ENCODE measurements at regions not wholly inside any gene's neighbourhood (a gene's known extent, or its start where the extent isn't known, plus 50 kb on each side); places are given as distances from the start of the nearest gene placed in this dataset.

DNA sequence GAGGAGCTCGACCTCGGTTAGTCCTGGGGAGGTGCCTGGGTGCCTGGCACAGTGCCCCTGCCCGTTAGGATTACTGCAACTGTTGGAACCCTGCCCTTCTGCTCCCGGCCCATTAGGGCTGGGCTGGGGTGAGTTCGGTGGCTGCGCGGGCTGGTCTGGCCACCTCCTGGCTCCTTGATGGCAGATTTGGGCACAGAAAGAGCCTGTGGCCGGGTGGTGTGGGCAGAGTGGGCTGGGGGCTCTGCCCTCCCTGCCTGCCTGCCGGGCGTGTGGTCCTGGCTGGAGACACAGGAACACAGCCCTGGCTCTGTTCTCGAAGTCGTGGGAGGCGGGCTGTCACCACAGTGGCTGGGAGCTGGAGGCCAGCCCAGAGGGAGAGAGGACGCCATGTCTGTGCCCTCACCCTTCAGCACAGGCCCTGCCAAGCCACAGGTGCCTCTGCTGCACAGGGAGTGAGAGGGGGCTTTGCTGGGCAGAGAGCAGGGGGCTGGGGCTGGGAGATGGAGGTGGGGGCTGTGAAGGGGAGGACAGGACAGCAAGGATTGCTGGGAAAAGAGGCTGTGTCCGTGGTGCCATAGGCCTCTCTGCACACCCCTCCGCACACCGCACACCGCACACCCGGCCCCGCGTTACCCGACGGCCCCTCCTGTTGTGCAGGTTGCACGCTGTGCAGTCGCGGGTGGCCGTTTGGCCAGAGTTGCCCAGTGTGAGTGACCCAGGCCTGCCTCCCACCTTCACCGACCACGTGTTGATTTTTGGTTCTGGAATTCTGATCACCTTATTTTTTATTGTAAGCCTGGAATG lies 236.6 kb upstream of the GSE1 start:
- DNase-seq (ENCODE audit: low spot score), result no peak

DNA sequence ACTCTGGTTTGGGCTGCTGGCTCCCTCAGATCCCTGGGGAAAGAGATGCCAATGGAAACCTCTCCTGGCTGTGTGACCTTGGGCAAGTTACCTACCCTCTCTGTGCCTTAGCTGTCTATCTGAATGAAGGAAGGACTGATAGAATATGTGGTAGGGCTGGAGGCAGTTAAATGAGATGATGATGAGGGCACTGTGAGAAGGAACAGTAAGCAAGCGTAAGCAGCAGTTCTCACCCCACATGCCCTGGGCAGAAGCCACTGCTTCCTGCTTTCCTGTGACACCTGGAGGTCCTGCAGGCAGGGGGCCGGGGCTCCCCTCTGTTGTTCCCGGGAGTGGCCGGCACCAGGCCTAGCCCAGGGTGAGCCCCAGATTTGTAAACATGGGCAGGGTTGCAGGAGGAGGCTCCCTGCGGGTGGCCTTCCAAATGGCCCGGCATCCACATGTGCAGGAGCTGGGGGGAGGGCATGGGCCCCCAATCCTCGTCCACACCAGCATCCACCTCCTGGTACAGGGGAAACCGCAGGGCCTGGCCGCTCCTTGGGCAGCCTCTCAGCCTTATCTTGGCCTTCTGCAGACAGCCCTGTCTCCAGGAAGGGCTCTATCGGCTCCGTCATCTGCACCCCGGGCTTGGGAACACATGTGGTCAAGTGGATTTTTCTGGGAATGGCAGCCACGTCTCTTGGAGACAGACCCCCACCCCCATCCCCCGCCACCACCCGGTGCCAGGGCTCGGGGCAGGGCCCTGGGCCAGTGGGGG lies 235.6 kb upstream of the GSE1 start:
- no peak for DNase-seq (ENCODE audit: low spot score)

DNA sequence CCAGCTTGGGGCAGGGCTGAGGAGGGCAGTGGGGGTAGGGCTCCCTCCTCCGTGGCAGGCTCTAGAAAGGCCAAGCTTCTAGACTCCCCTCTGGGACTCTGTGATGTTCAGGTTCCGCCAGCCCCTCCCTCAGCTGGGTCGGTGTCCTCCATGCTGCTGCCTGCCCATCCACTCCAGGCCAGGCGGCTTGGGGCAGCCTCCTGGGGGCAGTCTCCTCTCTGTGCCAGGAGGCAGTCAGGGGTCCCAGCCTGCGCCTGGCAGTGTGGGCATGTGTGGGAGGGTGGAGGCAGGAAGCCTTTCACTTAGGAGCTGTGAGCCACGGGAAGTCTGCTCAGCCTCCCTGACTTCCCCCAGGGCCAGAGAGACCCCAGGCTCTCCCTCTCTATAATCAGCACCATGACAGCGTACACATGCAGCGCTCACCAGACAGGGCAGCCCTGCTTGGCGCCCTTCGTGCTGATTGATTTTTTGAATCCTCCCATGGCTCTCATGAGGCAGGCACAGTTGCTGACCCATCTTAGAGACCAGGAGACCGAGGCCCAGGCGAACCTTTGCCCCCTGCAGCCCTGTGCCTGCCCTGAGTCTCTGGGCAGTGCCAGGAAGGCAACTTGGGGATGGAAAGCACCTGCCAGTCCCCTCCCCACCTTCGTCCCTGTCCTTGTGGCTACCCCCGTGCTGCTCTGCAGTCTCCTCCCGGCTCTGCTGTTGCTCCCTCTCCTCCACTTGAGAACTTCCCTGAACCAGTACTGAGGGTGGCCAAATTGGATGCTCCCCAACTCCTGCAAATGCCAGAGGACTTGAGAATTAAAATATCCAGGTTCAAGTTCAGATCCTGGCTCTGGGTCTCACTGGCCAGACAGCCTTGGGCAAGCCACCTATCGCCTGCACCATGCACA lies 234.7 kb upstream of the GSE1 start:
- no peak for DNase-seq (ENCODE audit: low spot score)

DNA sequence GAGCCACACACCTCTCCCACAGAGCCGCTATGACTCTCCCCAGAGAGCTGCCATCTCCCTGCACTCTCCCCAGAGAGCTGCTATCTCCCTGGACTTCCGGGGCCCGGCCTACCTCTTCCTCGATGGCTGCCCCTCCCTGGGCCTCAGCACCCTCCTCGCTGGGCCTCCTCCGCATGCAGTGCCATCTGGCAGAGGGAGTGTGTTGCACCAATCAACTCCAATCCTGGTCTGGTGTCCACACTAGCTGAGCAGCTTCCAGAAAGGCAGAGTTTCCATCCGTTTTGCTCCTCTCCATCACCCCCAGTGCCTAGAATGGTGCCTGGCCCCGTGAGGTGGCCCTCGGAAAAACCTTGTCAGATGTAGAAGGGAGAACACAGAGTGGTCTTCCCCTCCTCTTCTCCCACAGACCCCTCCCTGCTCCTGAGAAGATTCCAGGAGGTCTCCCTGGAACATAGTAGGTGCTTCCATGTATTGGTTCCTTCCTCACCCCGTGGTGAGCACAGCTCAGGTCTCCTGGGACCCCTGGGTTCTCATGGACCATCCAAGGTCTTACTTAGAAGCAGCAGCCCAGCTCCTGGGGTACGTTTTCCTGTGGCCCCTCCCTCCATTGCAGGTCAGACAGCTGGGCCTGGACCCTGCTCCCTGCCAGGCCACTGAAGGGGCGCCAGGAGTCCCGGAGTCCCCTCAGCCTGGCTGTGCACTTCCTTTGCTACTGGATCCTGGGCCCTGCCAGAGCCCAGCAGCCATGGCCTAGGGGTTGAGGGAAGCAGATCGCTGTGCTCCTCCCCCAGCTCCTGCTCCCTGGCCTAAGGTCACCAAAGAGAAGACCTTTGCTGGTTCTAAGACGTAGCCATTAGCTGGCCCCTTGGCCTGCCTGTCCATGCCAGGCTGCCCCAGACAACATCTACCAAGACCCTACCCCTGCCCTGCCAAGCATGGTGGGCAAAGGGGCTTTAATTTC lies 233.8 kb upstream of the GSE1 start:
- no peak for DNase-seq (ENCODE audit: low spot score)

DNA sequence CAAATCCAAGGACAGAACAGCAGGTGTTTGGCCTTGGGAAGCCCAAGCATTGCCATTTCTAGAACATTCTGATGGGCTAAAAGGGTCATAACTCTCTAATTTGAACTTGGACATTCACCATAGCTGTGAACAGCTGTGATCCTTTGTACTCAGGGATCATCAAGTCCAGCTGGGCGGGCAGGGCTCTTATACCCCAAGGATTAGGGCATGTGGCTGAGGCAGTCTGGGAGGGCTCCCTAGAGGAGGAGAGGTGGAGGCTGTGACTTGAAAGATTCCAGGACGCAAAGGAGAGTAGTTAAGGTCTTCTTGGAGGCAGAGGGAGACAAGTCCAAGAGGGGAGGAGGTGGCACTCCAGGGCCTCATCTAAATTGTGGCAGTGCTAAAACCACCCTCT lies 233.1 kb upstream of the GSE1 start:
- DNase-seq (ENCODE audit: low spot score), result no peak

DNA sequence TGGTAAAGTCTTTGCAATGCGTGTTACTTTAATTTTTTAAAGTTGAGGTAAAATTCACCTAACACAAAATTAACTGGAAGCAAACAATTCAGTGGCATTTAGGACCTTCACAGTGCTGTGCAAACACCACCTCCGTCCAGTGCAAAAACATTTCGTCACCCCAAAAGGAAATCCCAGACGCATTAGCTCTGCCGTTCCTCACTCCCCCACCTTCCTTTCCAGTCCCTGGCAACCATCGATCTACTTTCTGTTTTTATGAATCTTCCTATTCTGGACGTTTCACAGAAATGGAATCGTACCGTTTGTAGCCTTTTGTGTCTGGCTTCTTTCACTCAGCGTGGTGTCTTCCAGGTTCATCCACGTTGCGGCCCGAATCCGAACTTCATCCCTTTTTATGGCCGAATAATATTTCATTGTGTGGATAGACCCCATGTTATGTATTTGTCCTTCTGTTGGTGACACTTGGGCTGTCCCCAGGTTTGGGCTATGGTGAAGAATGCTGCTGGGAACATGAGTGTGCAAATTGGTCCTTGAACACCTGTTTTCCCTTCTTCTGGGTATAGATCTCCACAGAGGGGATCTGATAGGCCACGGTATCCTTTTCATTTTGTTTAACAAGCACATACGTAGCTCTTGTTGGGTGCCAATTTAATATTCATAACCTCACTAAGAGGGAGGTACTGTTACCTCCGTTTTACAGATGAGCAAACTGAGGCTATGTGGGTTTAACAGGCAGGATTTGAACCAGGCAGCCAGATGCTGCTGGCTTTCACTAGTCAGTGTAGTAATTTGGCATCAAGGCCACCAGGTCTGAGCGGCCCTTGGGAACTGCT lies 232.0 kb upstream of the GSE1 start:
- DNase-seq (ENCODE audit: low spot score), result no peak

DNA sequence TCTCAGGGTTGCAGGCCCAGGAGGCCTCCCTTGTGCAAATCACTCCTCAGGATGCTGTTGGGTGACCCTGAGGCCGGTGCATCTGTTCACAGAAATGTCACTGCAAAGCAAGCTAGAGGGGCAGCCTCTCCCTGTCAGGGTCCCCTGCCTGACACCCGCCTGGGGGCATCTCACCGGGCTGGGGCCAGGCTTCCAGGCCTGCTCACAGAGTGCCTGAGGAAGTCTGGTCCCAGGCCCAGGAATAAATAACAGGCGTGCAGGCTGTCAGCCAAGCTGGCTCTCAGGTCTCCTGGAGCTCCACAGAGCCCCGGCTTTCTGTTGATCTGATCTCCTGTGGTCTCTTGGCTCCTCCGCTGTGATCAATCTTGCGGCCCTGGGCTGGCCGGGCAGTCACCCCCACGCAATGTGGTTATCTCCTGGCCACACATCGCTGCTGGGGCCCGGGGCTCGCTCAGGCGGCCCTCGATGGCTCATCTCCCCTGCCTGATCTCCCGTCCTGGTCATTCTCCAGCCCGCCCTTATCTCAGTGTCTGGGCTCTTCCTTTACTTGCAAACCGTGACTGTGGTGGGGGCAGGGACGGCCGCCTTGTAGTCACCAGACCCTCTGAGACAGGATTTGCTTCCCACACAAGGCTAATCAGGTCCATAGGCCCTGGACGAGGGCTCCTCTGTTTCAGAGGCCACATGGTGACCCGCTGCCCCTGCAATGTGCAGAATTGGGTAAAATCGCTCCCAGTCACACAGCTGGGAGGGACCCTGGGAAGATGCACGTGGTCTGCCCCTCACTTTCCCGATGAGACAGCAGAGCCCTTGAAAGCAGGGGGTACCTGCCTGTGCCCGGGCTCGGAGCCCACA lies 231.2 kb upstream of the GSE1 start:
- no peak for DNase-seq (ENCODE audit: low spot score)

DNA sequence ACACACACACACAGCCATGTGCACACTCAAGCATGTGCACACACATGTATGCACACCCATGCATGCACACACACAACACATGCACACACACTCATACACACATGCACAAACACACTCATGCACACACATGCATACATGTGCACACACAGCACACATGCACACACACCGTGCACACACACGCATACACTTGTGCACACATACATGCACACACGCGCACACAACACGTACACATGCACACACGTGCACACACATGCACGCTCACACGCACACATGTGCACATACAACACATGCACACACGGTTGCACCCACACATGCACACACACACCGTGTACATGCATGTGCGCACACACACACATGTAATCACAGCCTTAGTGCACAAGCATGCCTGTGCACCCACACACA lies 230.4 kb upstream of the GSE1 start:
- DNase-seq (ENCODE audit: low spot score), result no peak

DNA sequence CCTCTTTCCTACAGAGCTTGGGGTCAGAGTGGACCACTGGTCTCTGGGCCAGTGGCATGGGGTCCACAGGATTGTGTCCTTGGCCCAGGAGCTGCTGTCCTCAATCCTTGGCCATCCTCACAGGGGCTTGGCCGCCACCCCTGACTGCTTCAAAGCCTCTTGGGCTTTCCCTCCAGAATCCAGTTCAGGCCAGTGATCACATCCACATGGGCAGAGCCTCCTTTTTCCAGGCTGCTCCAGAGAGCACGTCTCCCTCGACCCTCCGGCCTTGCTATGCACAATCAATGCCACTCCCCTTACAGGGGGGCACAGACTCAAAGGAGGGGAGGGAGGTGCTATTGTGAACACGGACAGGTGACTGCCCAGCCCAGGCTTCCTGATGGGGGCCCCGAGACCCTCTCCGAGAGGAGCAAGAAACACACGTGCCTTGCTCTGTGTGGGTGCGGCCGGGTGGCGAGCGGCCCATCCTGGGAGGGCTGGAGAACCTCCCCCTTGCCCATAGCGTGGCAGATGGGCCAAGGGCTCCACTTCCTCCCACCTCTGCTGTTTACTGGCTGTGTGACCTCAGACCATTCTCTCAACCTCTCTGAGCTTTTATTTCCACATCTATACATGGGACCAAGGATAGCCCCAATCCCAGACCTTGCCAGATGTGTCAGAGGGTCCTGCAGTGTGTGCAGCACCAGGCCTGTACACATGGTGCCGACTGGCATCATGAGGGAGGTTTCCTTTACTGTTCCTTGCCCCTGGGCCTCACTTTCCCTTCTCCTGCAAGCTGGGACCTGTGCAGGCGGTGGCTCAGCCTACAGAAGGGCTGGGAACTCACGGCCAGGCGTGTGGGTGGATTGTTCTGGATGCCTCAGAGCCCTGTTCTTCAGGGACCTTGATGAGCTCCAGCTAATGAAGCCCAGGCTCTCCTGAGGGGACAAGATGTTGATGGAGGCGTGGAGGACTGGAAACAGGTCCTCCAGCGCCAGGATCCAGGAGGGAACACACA lies 229.0 kb upstream of the GSE1 start:
- no peak for DNase-seq (ENCODE audit: low spot score)

DNA sequence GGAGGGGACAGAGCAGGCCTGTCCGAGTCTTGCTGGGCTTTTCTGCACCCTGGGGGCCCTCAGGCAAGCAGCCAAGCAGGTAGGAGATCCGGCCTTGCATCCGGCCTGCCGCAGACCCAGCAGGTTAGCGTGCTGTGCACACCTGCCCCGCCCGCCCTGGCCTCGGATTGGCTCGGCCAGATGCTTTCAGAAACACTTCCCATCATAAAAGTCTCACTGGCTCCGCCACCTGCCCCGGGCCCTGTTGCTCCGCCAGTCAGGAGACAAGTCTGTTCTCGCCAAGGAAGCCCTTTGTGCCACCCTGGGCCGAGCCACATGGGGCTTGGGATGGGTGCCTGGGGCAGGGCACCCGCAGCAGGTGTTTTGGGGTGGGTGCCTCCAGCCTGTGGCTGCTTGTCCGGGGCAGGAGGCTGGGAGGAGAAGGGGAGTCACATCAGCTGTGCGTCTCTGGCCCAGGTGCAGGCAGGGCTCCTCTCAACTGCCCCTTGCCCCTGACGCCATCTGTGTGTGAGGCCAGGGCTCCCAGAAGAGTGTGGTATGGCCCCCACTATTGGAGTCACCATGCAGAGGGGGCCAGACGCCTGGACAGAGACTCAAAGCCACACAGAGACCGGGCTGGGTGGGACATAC lies 228.2 kb upstream of the GSE1 start:
- DNase-seq (ENCODE audit: low spot score), result no peak

DNA sequence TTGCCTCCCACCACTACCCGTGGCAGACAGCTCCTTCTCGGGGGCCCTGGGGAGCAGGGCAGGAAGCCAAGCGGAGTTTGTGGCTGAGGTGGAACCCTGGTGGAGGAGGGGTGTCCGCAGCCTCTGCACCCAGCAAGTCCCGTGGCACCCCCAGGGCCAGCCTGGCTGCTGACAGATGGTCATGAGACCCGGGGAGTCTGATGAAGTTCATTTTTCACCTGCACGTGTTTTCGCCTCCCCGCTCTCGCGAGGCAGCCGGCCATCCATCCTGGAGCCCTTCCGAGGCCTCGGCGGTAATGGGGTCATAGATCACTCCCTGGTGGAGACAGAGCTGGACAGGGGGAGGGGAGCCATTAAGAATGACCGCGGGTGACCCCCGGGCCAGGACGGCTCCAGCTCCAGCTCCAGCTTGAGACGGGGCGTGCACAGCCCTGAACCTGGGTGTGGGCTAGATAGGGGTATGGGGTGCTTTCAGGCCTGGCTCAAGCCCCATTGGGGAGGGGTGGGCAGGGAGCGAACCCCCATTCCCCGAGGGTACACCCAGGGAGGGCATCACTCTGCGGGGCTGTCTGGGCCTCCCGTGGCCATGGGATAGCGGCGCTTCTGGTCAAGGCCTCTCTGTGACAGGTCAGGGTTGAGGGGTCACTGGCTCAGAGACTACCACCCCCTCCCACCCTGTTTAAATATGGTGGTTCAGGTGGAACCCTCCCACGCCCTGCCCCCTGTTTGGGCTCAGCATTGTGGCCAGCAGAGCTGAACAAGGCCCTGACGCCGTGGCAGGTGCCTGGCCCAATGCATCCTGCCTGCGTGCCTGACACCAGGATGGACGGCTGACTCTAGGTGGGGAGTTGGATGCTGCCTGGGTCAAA lies 227.4 kb upstream of the GSE1 start:
- no peak for DNase-seq (ENCODE audit: low spot score)

DNA sequence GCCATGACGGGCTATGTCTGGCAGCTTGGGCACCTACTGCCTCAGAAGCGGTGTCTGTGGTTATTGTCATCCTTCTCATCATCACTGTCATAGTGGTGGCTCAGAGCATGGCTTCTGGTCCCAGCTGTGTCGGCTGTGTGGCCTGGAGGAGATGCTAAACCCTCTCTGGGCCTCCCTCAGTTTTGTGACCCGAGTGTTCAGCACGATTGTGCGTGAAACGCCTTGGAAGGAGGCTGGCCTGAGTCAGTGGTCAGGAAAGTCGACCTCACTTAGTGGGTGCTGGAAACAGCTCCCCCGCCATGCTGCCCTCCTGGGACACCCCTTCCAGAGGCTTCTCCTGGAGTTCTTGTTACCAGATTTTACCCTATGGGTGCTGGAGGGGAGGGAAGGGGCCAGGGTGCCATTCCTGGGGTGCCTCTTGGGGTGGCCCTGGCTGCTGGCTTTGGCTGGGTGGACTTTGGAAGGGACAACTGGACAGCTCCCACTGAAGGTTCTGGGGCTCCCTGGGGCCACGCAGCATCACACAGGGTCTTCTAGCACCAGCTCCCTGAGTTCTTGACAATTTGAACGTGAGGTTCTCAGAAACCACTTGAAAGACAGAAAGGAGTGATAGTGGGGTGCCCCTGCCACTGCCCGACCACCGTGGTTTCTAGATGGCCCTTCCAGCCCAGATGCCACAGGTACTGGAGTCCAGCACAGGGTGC lies 226.5 kb upstream of the GSE1 start:
- no peak for DNase-seq (ENCODE audit: low spot score)

DNA sequence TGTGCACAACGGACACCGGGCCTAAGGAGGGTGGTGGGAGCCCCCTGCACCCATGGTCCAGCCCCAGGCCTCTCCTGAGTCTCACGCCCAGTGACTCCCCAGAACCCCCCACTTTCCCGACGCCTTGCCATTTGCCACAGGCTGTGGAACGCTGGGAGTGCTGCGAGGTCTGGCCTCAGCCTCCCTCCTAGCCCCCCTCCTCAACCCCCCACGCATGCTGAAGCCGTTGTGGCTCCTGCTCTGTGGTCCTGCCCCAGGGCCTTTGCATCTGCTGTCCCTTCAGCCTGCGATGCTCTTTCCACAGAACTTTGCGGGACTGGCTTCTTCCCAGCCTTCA lies 226.0 kb upstream of the GSE1 start:
- DNase-seq (ENCODE audit: low spot score), result no peak

DNA sequence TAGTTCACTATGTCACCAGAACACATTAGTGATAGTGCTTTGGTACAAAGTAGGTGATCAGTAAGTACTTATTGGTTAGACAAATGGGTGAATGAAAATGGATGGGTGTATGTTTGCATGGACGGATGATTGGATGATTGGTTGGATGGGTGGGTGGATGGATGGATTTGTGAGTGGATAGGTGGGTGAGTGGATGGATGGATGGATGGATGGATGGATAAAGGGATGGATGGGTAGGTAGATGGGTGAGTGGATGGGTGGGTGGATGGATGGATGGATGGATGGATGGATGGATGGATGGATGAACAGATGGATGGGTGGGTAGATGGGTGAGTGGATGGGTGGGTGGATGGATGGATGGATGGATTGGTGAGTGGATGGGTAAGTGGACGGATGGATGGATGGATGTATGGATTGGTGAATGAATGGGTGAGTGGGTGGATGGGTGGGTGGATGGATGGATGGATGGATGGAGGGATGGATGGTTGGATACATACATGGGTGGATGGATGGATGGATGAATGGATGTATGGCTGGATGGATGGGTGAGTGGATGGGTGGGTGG lies 225.3 kb upstream of the GSE1 start:
- no peak for DNase-seq (ENCODE audit: low spot score)

DNA sequence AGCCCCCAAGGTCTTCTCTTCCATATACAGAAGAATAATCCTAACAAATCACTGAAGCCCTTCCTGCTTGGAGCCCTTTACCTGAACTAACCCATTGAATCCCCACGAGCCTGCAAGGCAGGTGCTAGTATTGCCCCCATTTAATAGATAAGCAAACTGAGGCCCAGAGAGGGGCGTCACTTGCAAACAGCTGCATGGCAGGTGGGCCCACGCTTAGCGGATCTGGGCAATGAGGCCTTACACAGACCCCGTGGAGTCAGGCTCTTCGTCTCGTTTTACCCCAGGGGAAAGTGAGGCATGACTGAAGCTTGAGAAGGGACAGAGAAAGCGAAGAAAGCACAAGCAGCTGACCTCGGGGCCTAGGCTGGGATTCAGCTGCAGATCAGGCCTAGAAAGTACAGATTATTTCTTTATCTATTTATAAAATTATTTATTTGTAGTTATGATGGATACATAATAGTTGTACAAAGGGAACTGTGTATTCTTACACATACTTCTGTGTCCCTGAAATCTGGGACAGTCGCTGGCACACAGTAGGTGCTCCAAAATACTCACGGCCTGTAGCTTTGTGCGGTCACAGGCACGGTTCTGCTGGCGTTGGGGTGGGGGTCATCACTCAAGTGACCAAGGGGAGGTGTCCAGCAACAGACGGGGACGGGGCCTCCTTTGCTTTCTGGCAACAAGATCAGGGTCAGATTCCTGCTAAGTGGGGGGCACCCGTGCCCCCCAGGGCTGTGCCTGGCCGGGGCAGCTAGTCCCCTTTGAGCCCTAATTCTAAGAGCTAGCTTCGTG lies 223.2 kb upstream of the GSE1 start:
- no peak for DNase-seq (ENCODE audit: low spot score)
